OCI-LY3 (cell line): ENCODE measurements at regions not wholly inside any gene's neighbourhood (a gene's known extent, or its start where the extent isn't known, plus 50 kb on each side); places are given as distances from the start of the nearest gene placed in this dataset.

Source experiments
- H2AFZ ChIP-seq: fragments of 200-600, 300-600 bp; shearing (Covaris generic); 2 replicates; pipeline ENCODE4 v1.6.0; 2014; ENCODE audit warnings: antibody characterized with exemption, low read depth, low read length
- H3K27ac ChIP-seq: fragments of 200-600, 300-600 bp; sonication (generic); 2 replicates; pipeline ENCODE4 v1.5.1; 2014; ENCODE audit warnings: mild to moderate bottlenecking, low read length, moderate library complexity, mixed read lengths
- H3K27me3 ChIP-seq: fragments of 200-600, 300-600 bp; sonication (generic); 2 replicates; pipeline ENCODE4 v1.6.1; 2014; ENCODE audit warnings: low read depth, low read length, mixed read lengths
- H3K36me3 ChIP-seq: fragments of 200-600, 300-600 bp; sonication (generic); replicated peaks from 2 replicates; pipeline ENCODE3; 2014; ENCODE audit warnings: low read depth, low read length, mixed read lengths
- H3K4me1 ChIP-seq: fragments of 300-600, 200-600 bp; sonication (generic); 2 replicates; pipeline ENCODE4 v1.6.1; 2014; ENCODE audit warnings: low read length, mixed read lengths
- H3K4me2 ChIP-seq: fragments of 200-600, 300-600 bp; sonication (generic); 2 replicates; pipeline ENCODE4 v1.6.1; 2014; ENCODE audit warnings: low read length, mixed read lengths
- H3K4me3 ChIP-seq: fragments of 300-600, 200-600 bp; sonication (generic); 2 replicates; pipeline ENCODE4 v1.5.1; 2014; ENCODE audit warnings: antibody characterized with exemption, mild to moderate bottlenecking, low read length, moderate library complexity
- H3K79me2 ChIP-seq: fragments of 300-600, 200-600 bp; shearing (Covaris generic); 2 replicates; pipeline ENCODE4 v1.6.1; 2014; ENCODE audit warnings: mild to moderate bottlenecking, low read length, mixed read lengths
- H3K9ac ChIP-seq: fragments of 300-600, 200-600 bp; shearing (Covaris generic); 2 replicates; pipeline ENCODE4 v1.6.0; 2014; ENCODE audit warnings: mild to moderate bottlenecking, low read length, moderate library complexity
- H3K9me3 ChIP-seq: fragments of 200-600, 300-600 bp; shearing (Covaris generic); 2 replicates; pipeline ENCODE4 v1.6.1; 2014; ENCODE audit warnings: low read length, mixed read lengths; ENCODE audit not compliant: insufficient read depth
- H4K20me1 ChIP-seq: fragments of 200-600, 300-600 bp; sonication (generic); 2 replicates; pipeline ENCODE4 v1.6.1; 2016; ENCODE audit warnings: low read length, mixed read lengths; ENCODE audit not compliant: insufficient read depth
- CTCF ChIP-seq: fragments of 200-600, 300-600 bp; sonication (generic); IDR thresholded peaks from 2 replicates; pipeline ENCODE4 v1.5.1; 2014; ENCODE audit warnings: antibody characterized with exemption, low read length, low read depth
- EZH2phosphoT487 ChIP-seq: fragments of 200-600 bp; shearing (Covaris generic); IDR thresholded peaks from 2 replicates; pipeline ENCODE4 v1.6.1; 2018; ENCODE audit warnings: antibody characterized with exemption, mixed run types, low read depth

GRCh38 chrY:8358161-8358560, 979.1 kb upstream of the TSPY4 start:
- TF ChIP-seq CTCF = no peak
- no peak overlapping the region for H3K4me2 ChIP-seq
- H3K9me3 ChIP-seq = no peaks in the 10 kb centered on the region
- no peaks in the 10 kb centered on the region for H3K36me3 ChIP-seq
- no peak overlapping the region for H2AFZ ChIP-seq
- H3K27ac ChIP-seq = no peak overlapping the region
- H3K79me2 ChIP-seq = no peaks in the 10 kb centered on the region
- no peaks in the 10 kb centered on the region for H4K20me1 ChIP-seq
- H3K9ac ChIP-seq = no peak overlapping the region
- H3K4me3 ChIP-seq = no peak overlapping the region
- H3K27me3 ChIP-seq = no peaks in the 10 kb centered on the region
- H3K4me1 ChIP-seq = no peaks in the 10 kb centered on the region

GRCh38 chrY:8361715-8362114, 975.5 kb upstream of the TSPY4 start:
- H3K4me2 ChIP-seq = no peak overlapping the region
- H2AFZ ChIP-seq = no peak overlapping the region
- H3K4me1 ChIP-seq = no peaks in the 10 kb centered on the region
- H3K79me2 ChIP-seq = no peaks in the 10 kb centered on the region
- TF ChIP-seq CTCF (no peak), EZH2phosphoT487 (no peak)
- no peak overlapping the region for H3K27ac ChIP-seq
- H3K9ac ChIP-seq = no peak overlapping the region
- no peaks in the 10 kb centered on the region for H4K20me1 ChIP-seq
- H3K4me3 ChIP-seq = no peak overlapping the region
- H3K36me3 ChIP-seq = no peaks in the 10 kb centered on the region
- no peaks in the 10 kb centered on the region for H3K27me3 ChIP-seq
- no peaks in the 10 kb centered on the region for H3K9me3 ChIP-seq

GRCh38 chrY:8377491-8377890, 959.8 kb upstream of the TSPY4 start:
- Histone ChIP-seq H3K27me3 (no peaks in the 10 kb centered on the region), H3K36me3 (no peaks in the 10 kb centered on the region), H4K20me1 (no peaks in the 10 kb centered on the region), H3K4me1 (peaks cover 4% of the 10 kb centered on the region; the same call in 1 of the 2 replicates), H3K9ac (no peak overlapping the region), H3K4me2 (no peak overlapping the region), H3K27ac (no peak overlapping the region), H3K9me3 (no peaks in the 10 kb centered on the region), H3K4me3 (no peak overlapping the region), H2AFZ (no peak overlapping the region), H3K79me2 (no peaks in the 10 kb centered on the region)
- no peak for TF ChIP-seq CTCF

- peaks cover 4% of the 10 kb centered on the region; the same call in 1 of the 2 replicates for H3K4me1 ChIP-seq
- no peak overlapping the region for H3K9ac ChIP-seq
- no peak overlapping the region for H3K27ac ChIP-seq
- no peak overlapping the region for H3K4me3 ChIP-seq
- H2AFZ ChIP-seq = no peak overlapping the region
- TF ChIP-seq EZH2phosphoT487 = no peak
- H3K36me3 ChIP-seq = no peaks in the 10 kb centered on the region
- H4K20me1 ChIP-seq = no peaks in the 10 kb centered on the region
- no peak overlapping the region for H3K4me2 ChIP-seq
- H3K79me2 ChIP-seq = no peaks in the 10 kb centered on the region
- H3K9me3 ChIP-seq = no peaks in the 10 kb centered on the region
- no peaks in the 10 kb centered on the region for H3K27me3 ChIP-seq
Measured at GRCh38 chrY:8379800-8380199, 957.5 kb upstream of the TSPY4 start.

- TF ChIP-seq CTCF = no peak
- Histone ChIP-seq H3K4me2 (no peak overlapping the region), H3K36me3 (no peaks in the 10 kb centered on the region), H3K9ac (no peak overlapping the region), H3K4me1 (peaks cover 4% of the 10 kb centered on the region; the same call in 1 of the 2 replicates), H3K9me3 (no peaks in the 10 kb centered on the region), H4K20me1 (no peaks in the 10 kb centered on the region), H3K27me3 (no peaks in the 10 kb centered on the region), H2AFZ (no peak overlapping the region), H3K79me2 (no peaks in the 10 kb centered on the region), H3K27ac (no peak overlapping the region), H3K4me3 (no peak overlapping the region)
Measured at GRCh38 chrY:8381425-8381824, 955.8 kb upstream of the TSPY4 start.
